Activated CD8-positive, alpha-beta memory T cell treated with anti-CD3 and anti-CD28 coated beads for 36 hours (primary cell): ENCODE measurements at regions not wholly inside any gene's neighbourhood (a gene's known extent, or its start where the extent isn't known, plus 50 kb on each side); places are given as distances from the start of the nearest gene placed in this dataset.

ENCODE experiments used
- CTCF ChIA-PET: fragments of 350-600 bp; sonication (Branson Sonifier 250); formaldehyde crosslinking; loops from one replicate; lab custom pipeline; 2021; ENCODE audit warnings: antibody characterized with exemption; lab: Charles Lee
- POLR2A ChIA-PET: fragments of 350-600 bp; sonication (Branson Sonifier 250); formaldehyde crosslinking; loops from one replicate; lab custom pipeline; 2021; ENCODE audit warnings: antibody characterized with exemption; lab: Charles Lee

DNA sequence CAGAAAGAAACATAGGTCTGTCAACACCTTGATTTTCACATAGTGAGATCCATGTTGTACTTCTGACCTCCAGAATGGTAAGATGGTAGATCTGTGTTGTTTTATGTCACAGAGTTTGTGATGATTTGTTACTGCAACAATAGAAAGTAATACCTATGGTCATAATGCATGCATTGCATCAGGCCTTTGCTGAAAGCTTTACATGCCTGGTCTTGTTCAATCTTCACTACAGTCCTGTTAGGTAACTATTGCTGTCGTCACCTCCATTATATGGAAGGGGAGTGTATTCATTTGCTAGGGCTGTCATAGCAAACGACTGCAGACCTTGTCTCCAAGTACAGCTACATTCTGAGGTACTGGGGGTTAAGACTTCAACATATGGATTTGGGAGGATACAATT, 243.5 kb downstream of the ANAPC1 start:
- ChIA-PET CTCF (no interaction called here), POLR2A (no interaction called here)

GRCh38 chr2:111642586-111643327, 241.2 kb downstream of the ANAPC1 start:
- ChIA-PET POLR2A (no interaction called here), CTCF (no interaction called here)

GRCh38 chr2:111643759-111644158, 240.2 kb downstream of the ANAPC1 start:
- CTCF ChIA-PET, result no interaction called here
- POLR2A ChIA-PET, result no interaction called here

GRCh38 chr2:111647359-111647758, 236.6 kb downstream of the ANAPC1 start:
- CTCF ChIA-PET, result no interaction called here

GRCh38 chr2:111652038-111652437, 232.0 kb downstream of the ANAPC1 start:
- POLR2A ChIA-PET, result no interaction called here
- CTCF ChIA-PET, result no interaction called here

More at GRCh38 chr2:111647359-111647758, 236.6 kb downstream of the ANAPC1 start:
- POLR2A ChIA-PET, result no interaction called here

DNA sequence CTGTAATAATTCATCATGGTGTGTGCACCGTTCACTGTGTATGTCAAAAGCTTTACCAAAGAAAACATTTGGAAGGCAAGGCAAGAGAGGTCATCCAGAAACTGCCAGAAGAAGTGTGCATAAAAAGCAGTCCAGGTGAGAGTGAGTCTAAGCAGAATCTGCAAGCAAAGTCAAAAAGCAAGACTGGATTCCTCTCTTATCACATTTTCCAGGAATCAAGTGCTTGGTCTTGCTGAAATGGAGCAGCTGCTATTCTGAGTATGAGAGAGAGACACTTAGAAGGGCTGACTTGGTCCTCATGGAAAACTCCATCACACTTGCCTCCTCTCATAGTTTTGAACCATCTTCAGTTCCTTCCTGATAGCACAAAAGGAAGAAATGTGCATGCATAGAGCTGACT, 231.3 kb downstream of the ANAPC1 start:
- ChIA-PET POLR2A (no interaction called here), CTCF (no interaction called here)

- ChIA-PET POLR2A (no interaction called here), CTCF (no interaction called here)
These were observed 230.8 kb downstream of the ANAPC1 start for GRCh38 chr2:111653103-111653624.

DNA sequence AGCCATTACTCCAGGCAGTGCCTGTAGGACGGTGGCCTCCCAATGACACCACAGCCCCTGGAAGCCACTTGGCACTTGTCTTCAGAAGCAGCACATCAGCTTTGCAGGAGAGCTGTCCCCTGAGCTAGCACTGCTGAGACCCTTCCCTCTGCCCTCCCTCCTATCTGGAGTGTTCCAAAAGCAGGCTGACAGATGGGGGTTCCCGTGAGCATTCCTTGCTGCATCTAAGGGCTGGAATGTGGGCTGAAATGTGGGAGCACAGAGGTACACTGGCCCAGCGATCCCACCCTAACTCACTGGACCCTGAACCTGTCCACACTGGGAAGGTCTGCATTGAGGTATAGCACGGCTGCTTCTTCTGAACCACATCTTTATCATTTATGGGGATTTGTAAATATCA, 230.1 kb downstream of the ANAPC1 start:
- CTCF ChIA-PET, result no interaction called here
- POLR2A ChIA-PET, result no interaction called here

DNA sequence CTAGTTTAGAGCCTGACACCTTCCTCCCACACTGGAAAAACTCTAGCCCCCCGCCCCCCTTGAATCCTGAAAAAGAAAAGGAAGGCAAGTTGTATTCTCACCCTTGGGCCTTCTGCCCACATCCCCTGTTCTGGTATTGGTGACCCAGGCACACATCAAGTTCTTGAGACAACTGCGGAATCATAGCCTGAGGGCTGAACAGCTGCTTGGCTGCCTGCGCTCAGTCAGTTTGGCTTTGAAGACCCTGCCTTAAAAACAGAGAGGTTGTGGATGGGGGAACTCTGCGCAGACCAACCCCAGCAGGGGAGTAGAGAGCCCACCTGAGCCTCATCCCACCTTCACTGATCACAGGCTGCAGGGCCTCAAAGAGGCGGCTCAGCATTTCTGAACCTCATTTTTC, 229.2 kb downstream of the ANAPC1 start:
- CTCF ChIA-PET, result no interaction called here
- POLR2A ChIA-PET, result no interaction called here

- POLR2A ChIA-PET, result no interaction called here
- CTCF ChIA-PET, result no interaction called here
These were observed 227.6 kb downstream of the ANAPC1 start for GRCh38 chr2:111656436-111656835.

DNA sequence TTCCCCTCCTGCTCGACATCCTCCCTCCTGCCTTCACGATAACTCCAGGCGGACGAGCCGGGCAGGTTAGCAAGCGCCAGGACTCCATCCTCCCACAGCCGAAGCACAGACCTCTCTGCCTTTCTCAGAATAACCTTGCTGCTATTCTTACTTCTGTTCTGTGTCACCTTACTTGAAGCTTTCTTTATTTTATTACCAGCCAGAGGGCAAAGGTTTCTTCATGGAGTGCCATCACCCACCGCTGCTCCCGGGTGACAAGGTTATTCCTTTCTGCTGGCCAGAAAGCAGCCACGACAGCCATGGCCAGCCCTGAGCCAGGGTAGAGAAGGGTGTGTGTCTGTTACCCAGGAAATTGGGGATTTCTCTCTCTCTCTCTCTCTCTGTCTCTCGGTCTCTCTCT, 227.1 kb downstream of the ANAPC1 start:
- CTCF ChIA-PET, result no interaction called here

GRCh38 chr2:111657351-111657975, 226.5 kb downstream of the ANAPC1 start:
- ChIA-PET CTCF (no interaction called here), POLR2A (no interaction called here)

More for the DNA sequence above, 227.1 kb downstream of the ANAPC1 start:
- POLR2A ChIA-PET, result no interaction called here

DNA sequence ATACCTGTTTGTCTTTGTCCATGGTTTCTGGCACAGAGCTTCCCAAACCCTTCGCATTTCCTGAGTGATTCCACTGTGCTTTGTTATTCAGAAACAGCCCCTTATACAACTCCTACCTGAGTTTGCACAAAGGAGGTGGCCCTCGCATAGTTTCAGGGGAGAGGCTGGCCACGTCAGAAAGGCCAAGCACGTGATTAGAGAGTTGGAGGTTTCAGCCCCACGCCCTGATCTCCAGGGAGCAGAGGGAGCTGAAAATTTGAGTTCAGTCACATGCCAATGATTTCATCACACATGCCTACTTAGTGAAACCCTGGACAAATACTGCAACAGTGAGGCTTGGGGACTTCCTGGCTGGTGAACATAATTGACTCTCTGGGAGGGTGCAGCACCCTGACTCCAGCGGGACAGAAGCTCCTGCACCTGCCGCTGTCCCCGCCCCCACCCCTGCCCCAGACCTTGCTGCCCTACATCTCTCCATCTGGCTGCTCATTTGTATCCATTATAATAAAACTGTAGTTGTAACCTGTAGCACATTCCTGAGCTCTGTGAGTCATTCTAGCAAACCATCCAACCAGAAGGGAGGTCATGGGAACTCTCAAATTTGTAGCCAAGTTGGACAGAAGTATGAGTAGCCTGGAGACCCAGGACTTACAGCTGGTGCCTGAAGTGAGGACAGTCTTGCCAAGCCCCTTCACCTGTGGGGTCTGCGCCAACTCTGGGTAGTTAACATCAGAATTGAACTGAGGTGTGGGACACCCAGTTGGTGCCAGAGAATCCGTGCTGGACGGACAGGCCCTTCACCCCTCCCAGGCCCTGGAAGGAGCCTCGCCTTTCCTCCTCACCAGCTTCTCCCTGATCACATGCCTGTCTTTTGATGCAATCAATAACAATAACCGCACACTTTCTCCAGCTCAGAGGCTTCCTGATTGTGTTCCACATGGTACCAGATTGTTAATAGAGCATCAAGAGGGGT, 224.3 kb downstream of the ANAPC1 start:
- CTCF ChIA-PET, result no interaction called here

GRCh38 chr2:111660811-111661210, 223.2 kb downstream of the ANAPC1 start:
- CTCF ChIA-PET, result no interaction called here

More for the DNA sequence above, 224.3 kb downstream of the ANAPC1 start:
- POLR2A ChIA-PET, result no interaction called here

GRCh38 chr2:111661286-111661940, 222.6 kb downstream of the ANAPC1 start:
- CTCF ChIA-PET, result no interaction called here
- POLR2A ChIA-PET, result no interaction called here

More at GRCh38 chr2:111660811-111661210, 223.2 kb downstream of the ANAPC1 start:
- POLR2A ChIA-PET, result no interaction called here

GRCh38 chr2:111662039-111662770, 221.8 kb downstream of the ANAPC1 start:
- ChIA-PET CTCF (interaction anchor here (0.6 to 1.4 kb wide), 3 partner anchors 13 to 631 kb away, joined by 3 to 4 read pairs (median 4); no protein-coding TSS in a partner anchor), POLR2A (no interaction called here)

DNA sequence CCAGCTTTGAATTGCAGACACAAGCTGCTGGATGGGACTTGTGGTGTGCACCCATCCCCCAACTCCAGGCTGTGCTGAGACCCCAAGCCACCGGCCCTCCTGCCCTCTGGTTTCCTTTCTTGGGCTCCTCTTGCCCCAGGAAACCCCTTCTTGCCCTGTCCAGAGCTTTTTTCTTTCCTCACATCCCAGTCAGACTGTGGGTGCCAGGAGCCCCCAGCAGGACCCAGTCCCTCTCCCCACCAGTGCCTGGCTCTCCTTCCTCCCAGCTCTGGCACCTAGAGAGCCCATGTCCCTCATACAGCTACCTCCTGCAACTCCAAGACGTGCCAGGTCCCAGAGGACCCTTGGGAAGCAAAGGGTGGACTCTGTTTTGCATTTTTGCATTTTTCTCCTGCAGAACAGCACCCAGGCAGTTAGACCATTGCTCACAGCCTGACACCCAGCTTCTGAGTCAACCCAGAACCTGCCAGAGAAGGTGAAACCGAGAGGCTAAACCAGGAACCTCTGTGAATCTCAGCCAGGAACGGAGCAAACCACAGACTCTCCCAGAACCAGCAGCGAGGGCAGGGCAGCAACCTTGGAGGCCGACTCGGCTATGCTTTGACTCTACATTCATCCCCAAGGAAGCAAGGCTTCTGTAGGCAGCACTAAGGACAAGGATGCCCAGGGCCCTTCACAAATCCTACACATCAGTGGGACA, 221.1 kb downstream of the ANAPC1 start:
- ChIA-PET CTCF (interaction anchor here (0.6 to 1.4 kb wide), 3 partner anchors 13 to 632 kb away, joined by 3 to 4 read pairs (median 4); no protein-coding TSS in a partner anchor), POLR2A (no interaction called here)
